ENCODE measurements at regions not wholly inside any gene's neighbourhood (a gene's known extent, or its start where the extent isn't known, plus 50 kb on each side); places are given as distances from the start of the nearest gene placed in this dataset.
"Not testable (repeated sequence)": the region's sequence is repeated elsewhere in the genome, so short reads cannot be mapped to it uniquely, and the experiment has no call there.

- in situ Hi-C loops (cut with MboI); H3K27me3 ChIP-seq (replicated peaks in 1 of 2; ENCODE audit: control insufficient read depth in 2 of 2, insufficient read depth in 2 of 2, low read length in 1 of 2); H3K36me3 ChIP-seq (ENCODE audit: control insufficient read depth in 2 of 2, insufficient read depth in 2 of 2, low read length in 1 of 2); H4K20me1 ChIP-seq (ENCODE audit: control insufficient read depth, insufficient read depth); POLR2A ChIA-PET; H3K9ac ChIP-seq (ENCODE audit: control insufficient read depth, insufficient read depth, low read length); SMC1A ChIA-PET (ENCODE audit: uncharacterized antibody, unreplicated experiment); RAD21 ChIA-PET (ENCODE audit: unreplicated experiment); intact Hi-C loops (cut with micrococcal nuclease; ENCODE audit: unreplicated experiment); H3K4me2 ChIP-seq (ENCODE audit: control insufficient read depth, insufficient read depth); ATAC-seq; H3K4me3 ChIP-seq; CTCF ChIA-PET; FAIRE-seq; H3K79me2 ChIP-seq (ENCODE audit: control insufficient read depth, insufficient read depth, low read length); H3K4me1 ChIP-seq (ENCODE audit: control insufficient read depth, insufficient read depth, low read length); DNase-seq (ENCODE audit: low read depth, low spot score); BruUV-seq (replicated peaks); H2AFZ ChIP-seq (ENCODE audit: control insufficient read depth, low read depth, low read length); H3K27ac ChIP-seq (ENCODE audit: control insufficient read depth, insufficient read depth); H3K9me3 ChIP-seq (replicated peaks; ENCODE audit: control insufficient read depth, insufficient read depth, low read length): not testable (repeated sequence)
- 13% methylated on average over 3 of the region's 3 CpGs for WGBS (ENCODE audit: insufficient coverage, insufficient replicate concordance, low lambda C conversion rate, missing lambda C conversion rate)
Observed at GRCh38 chr3:134096214-134096613, 66.5 kb upstream of the SLCO2A1 start.

GRCh38 chr3:134095005-134095404 is 65.3 kb upstream of the SLCO2A1 start:
- no peak overlapping the region for H2AFZ ChIP-seq (ENCODE audit: control insufficient read depth, low read depth, low read length)
- CTCF ChIA-PET = interaction anchor here (0.7 kb wide), 1 partner anchor 275 kb away, joined by 3 read pairs; no protein-coding TSS in a partner anchor
- no peaks in the 10 kb centered on the region for H4K20me1 ChIP-seq (ENCODE audit: control insufficient read depth, insufficient read depth)
- H3K9ac ChIP-seq (ENCODE audit: control insufficient read depth, insufficient read depth, low read length) = no peak overlapping the region
- H3K4me1 ChIP-seq (ENCODE audit: control insufficient read depth, insufficient read depth, low read length) = no peaks in the 10 kb centered on the region
- intact Hi-C loops (cut with micrococcal nuclease; ENCODE audit: unreplicated experiment) = no loop called here
- no peaks in the 10 kb centered on the region for H3K9me3 ChIP-seq (replicated peaks; ENCODE audit: control insufficient read depth, insufficient read depth, low read length)
- no peak for ATAC-seq
- WGBS (ENCODE audit: insufficient coverage, insufficient replicate concordance, low lambda C conversion rate, missing lambda C conversion rate) = 22% methylated on average over 3 of the region's 3 CpGs
- RAD21 ChIA-PET (ENCODE audit: unreplicated experiment) = no interaction called here
- no peaks in the 10 kb centered on the region for H3K27me3 ChIP-seq (replicated peaks in 1 of 2; ENCODE audit: control insufficient read depth in 2 of 2, insufficient read depth in 2 of 2, low read length in 1 of 2)
- no peaks in the 10 kb centered on the region for H3K79me2 ChIP-seq (ENCODE audit: control insufficient read depth, insufficient read depth, low read length)
- TF ChIP-seq HDGF (IDR thresholded peaks at IDR 0.05) (no peak), SP1 (IDR thresholded peaks at IDR 0.05; ENCODE audit: low read depth, low read length) (no peak), ELK1 (IDR thresholded peaks at IDR 0.05; ENCODE audit: low read depth, low read length) (no peak), NFYA (IDR thresholded peaks at IDR 0.05; ENCODE audit: borderline replicate concordance, low read depth, low read length) (no peak), BCL11A (IDR thresholded peaks at IDR 0.05; ENCODE audit: low read depth, low read length) (no peak), CUX1 (IDR thresholded peaks at IDR 0.05; ENCODE audit: insufficient replicate concordance, low read depth, low read length) (no peak), PRDM15 (CRISPR knock-in tag; IDR thresholded peaks at IDR 0.05) (no peak)
- no peaks in the 10 kb centered on the region for H3K36me3 ChIP-seq (ENCODE audit: control insufficient read depth in 2 of 2, insufficient read depth in 2 of 2, low read length in 1 of 2)
- H3K27ac ChIP-seq (ENCODE audit: control insufficient read depth, insufficient read depth) = no peak overlapping the region
- no peak overlapping the region for H3K4me3 ChIP-seq
- no peak for FAIRE-seq
- no peak for DNase-seq (ENCODE audit: low read depth, low spot score)
- no peak overlapping the region for H3K4me2 ChIP-seq (ENCODE audit: control insufficient read depth, insufficient read depth)
- SMC1A ChIA-PET (ENCODE audit: uncharacterized antibody, unreplicated experiment) = no interaction called here
- no TSS peak for BruUV-seq (replicated peaks)
- POLR2A ChIA-PET = no interaction called here
- in situ Hi-C loops (cut with MboI) = no loop called here
